CD4-positive, CD25-positive, alpha-beta regulatory T cell (primary cell): ENCODE measurements at regions not wholly inside any gene's neighbourhood (a gene's known extent, or its start where the extent isn't known, plus 50 kb on each side); places are given as distances from the start of the nearest gene placed in this dataset.

Experiments
- ATAC-seq, 2 donors: fragments of 150-1000 bp; cut with Tn5 transposase; one replicate each; pipeline ENCODE4 v1.10.0; 2021; ENCODE audit warnings: low read depth in 2 of 2, moderate number of reproducible peaks in 2 of 2, moderate library complexity in 1 of 2
- DNase-seq, 3 donors: peaks; one replicate each; pipeline versions ENCODE4 v3.0.0 to v3.0.0-alpha.2; 2012 to 2022; ENCODE audit warnings: mixed read lengths in 1 of 3
- H3K27ac ChIP-seq: one replicate; pipeline ENCODE4 v1.7.0; 2013; ENCODE audit warnings: mild to moderate bottlenecking, low read length; ENCODE audit not compliant: insufficient read depth, poor library complexity, severe bottlenecking
- H3K27me3 ChIP-seq: one replicate; pipeline ENCODE4 v1.7.0; 2013; ENCODE audit warnings: low read length; ENCODE audit not compliant: control insufficient read depth, insufficient read depth
- H3K36me3 ChIP-seq: one replicate; pipeline ENCODE4 v1.7.0; 2013; ENCODE audit warnings: mild to moderate bottlenecking, low read length, moderate library complexity; ENCODE audit not compliant: control insufficient read depth, insufficient read depth
- H3K4me1 ChIP-seq: 2 replicates; pipeline ENCODE4 v1.7.0; 2013; ENCODE audit warnings: mild to moderate bottlenecking, low read length; ENCODE audit not compliant: insufficient read depth, control insufficient read depth, poor library complexity, severe bottlenecking
- H3K4me3 ChIP-seq: one replicate; pipeline ENCODE4 v1.7.0; 2013; ENCODE audit warnings: low read depth, mild to moderate bottlenecking, low read length, moderate library complexity
- H3K9me3 ChIP-seq, 2 experiments: 1 replicate in 1 of 2; 2 replicates in 1 of 2; pipeline ENCODE4 v1.7.0; 2013; ENCODE audit warnings: low read length in 2 of 2, mild to moderate bottlenecking in 1 of 2, moderate library complexity in 1 of 2; ENCODE audit not compliant: control insufficient read depth in 2 of 2
- H3K27ac Mint-ChIP-seq, 3 donors: one replicate each; pipeline ENCODE4 v1.8.0; 2020 to 2022; ENCODE audit warnings: mild to moderate bottlenecking in 3 of 3, mixed read lengths in 3 of 3, moderate library complexity in 2 of 3
- H3K27me3 Mint-ChIP-seq: one replicate; pipeline ENCODE4 v1.8.0; 2022; ENCODE audit warnings: mild to moderate bottlenecking, mixed read lengths
- H3K36me3 Mint-ChIP-seq: one replicate; pipeline ENCODE4 v1.8.0; 2020; ENCODE audit warnings: mixed read lengths
- H3K4me1 Mint-ChIP-seq, 4 donors: one replicate each; pipeline ENCODE4 v1.8.0; 2020 to 2022; ENCODE audit warnings: mixed read lengths in 4 of 4, mild to moderate bottlenecking in 1 of 4
- H3K4me3 Mint-ChIP-seq, 4 donors: one replicate each; pipeline ENCODE4 v1.8.0; 2020 to 2022; ENCODE audit warnings: mild to moderate bottlenecking in 4 of 4, mixed read lengths in 4 of 4, moderate library complexity in 3 of 4
- H3K9me3 Mint-ChIP-seq, 7 donors: one replicate each; pipeline ENCODE4 v1.8.0; 2020 to 2022; ENCODE audit warnings: mixed read lengths in 7 of 7, mild to moderate bottlenecking in 3 of 7, moderate library complexity in 2 of 7

GRCh38 chr18:41706301-41706700, 248.7 kb upstream of the PIK3C3 start:
- no peak for ATAC-seq
- H3K4me1 Mint-ChIP-seq = no peaks in the 10 kb centered on the region

GRCh38 chr18:41703744-41704530, 251.1 kb upstream of the PIK3C3 start:
- ATAC-seq = no peak
- Mint-ChIP-seq H3K27ac (no peak overlapping the region), H3K4me3 (no peak overlapping the region), H3K27me3 (no peaks in the 10 kb centered on the region), H3K9me3 (peaks cover 0 to 8% (median 1%) of the 10 kb centered on the region in 7 donors), H3K36me3 (no peaks in the 10 kb centered on the region), H3K4me1 (no peaks in the 10 kb centered on the region)
- Histone ChIP-seq H3K36me3 (no peaks in the 10 kb centered on the region), H3K4me1 (no peaks in the 10 kb centered on the region), H3K9me3 (no peaks in the 10 kb centered on the region), H3K27ac (no peak overlapping the region), H3K4me3 (no peak overlapping the region), H3K27me3 (no peaks in the 10 kb centered on the region)
- DNase-seq = no peak

More at GRCh38 chr18:41706301-41706700, 248.7 kb upstream of the PIK3C3 start:
- H3K36me3 ChIP-seq = no peaks in the 10 kb centered on the region
- Mint-ChIP-seq H3K9me3 (peaks cover 0 to 4% (median 2%) of the 10 kb centered on the region in 7 donors), H3K27ac (no peak overlapping the region), H3K27me3 (no peaks in the 10 kb centered on the region), H3K4me3 (no peak overlapping the region), H3K36me3 (no peaks in the 10 kb centered on the region)
- no peak overlapping the region for H3K27ac ChIP-seq
- H3K9me3 ChIP-seq = no peaks in the 10 kb centered on the region
- H3K4me3 ChIP-seq = no peak overlapping the region
- H3K27me3 ChIP-seq = no peaks in the 10 kb centered on the region
- no peaks in the 10 kb centered on the region for H3K4me1 ChIP-seq
- no peak for DNase-seq

GRCh38 chr18:41700416-41700815, 254.6 kb upstream of the PIK3C3 start:
- no peaks in the 10 kb centered on the region for H3K9me3 ChIP-seq
- H3K4me1 Mint-ChIP-seq = no peaks in the 10 kb centered on the region
- no peak overlapping the region for H3K4me3 Mint-ChIP-seq
- H3K9me3 Mint-ChIP-seq = peaks cover 0 to 8% (median 4%) of the 10 kb centered on the region in 7 donors
- no peaks in the 10 kb centered on the region for H3K4me1 ChIP-seq
- H3K4me3 ChIP-seq = no peak overlapping the region
- H3K27ac Mint-ChIP-seq = no peak overlapping the region
- no peaks in the 10 kb centered on the region for H3K27me3 Mint-ChIP-seq
- DNase-seq (no peak), ATAC-seq (no peak)
- H3K36me3 Mint-ChIP-seq = no peaks in the 10 kb centered on the region
- no peaks in the 10 kb centered on the region for H3K27me3 ChIP-seq
- no peak overlapping the region for H3K27ac ChIP-seq
- H3K36me3 ChIP-seq = no peaks in the 10 kb centered on the region

- Histone ChIP-seq H3K36me3 (no peaks in the 10 kb centered on the region), H3K27ac (no peak overlapping the region), H3K4me1 (no peaks in the 10 kb centered on the region), H3K4me3 (no peak overlapping the region), H3K9me3 (no peaks in the 10 kb centered on the region), H3K27me3 (no peaks in the 10 kb centered on the region)
- Mint-ChIP-seq H3K27ac (no peak overlapping the region), H3K9me3 (peaks cover 0 to 8% (median 3%) of the 10 kb centered on the region in 7 donors), H3K4me1 (no peaks in the 10 kb centered on the region), H3K36me3 (no peaks in the 10 kb centered on the region), H3K27me3 (no peaks in the 10 kb centered on the region), H3K4me3 (no peak overlapping the region)
- ATAC-seq = no peak
- DNase-seq = peak in 1 of 3 donors; percentile 8
These were observed 259.6 kb upstream of the PIK3C3 start for GRCh38 chr18:41695441-41695840.

GRCh38 chr18:41693008-41693407, 262.0 kb upstream of the PIK3C3 start:
- H3K4me3 ChIP-seq = no peak overlapping the region
- no peak overlapping the region for H3K27ac Mint-ChIP-seq
- H3K9me3 ChIP-seq = no peaks in the 10 kb centered on the region
- no peaks in the 10 kb centered on the region for H3K36me3 Mint-ChIP-seq
- H3K27me3 ChIP-seq = no peaks in the 10 kb centered on the region
- H3K4me1 ChIP-seq = no peaks in the 10 kb centered on the region
- no peak for ATAC-seq
- H3K9me3 Mint-ChIP-seq = peaks cover 0 to 7% (median 3%) of the 10 kb centered on the region in 7 donors
- H3K36me3 ChIP-seq = no peaks in the 10 kb centered on the region
- H3K27me3 Mint-ChIP-seq = no peaks in the 10 kb centered on the region
- no peaks in the 10 kb centered on the region for H3K4me1 Mint-ChIP-seq
- H3K27ac ChIP-seq = no peak overlapping the region
- DNase-seq = no peak
- H3K4me3 Mint-ChIP-seq = no peak overlapping the region

- Mint-ChIP-seq H3K27me3 (no peaks in the 10 kb centered on the region), H3K4me3 (no peak overlapping the region), H3K4me1 (no peaks in the 10 kb centered on the region), H3K36me3 (no peaks in the 10 kb centered on the region), H3K9me3 (peaks cover 0 to 4% (median 3%) of the 10 kb centered on the region in 7 donors), H3K27ac (no peak overlapping the region)
- Histone ChIP-seq H3K27ac (no peak overlapping the region), H3K4me3 (no peak overlapping the region), H3K27me3 (no peaks in the 10 kb centered on the region), H3K9me3 (no peaks in the 10 kb centered on the region), H3K4me1 (no peaks in the 10 kb centered on the region), H3K36me3 (no peaks in the 10 kb centered on the region)
- no peak for ATAC-seq
- DNase-seq = no peak
These were observed 264.5 kb upstream of the PIK3C3 start for GRCh38 chr18:41690332-41691127.

GRCh38 chr18:41687138-41687537, 267.9 kb upstream of the PIK3C3 start:
- Histone ChIP-seq H3K4me1 (no peaks in the 10 kb centered on the region), H3K9me3 (no peaks in the 10 kb centered on the region), H3K27me3 (no peaks in the 10 kb centered on the region), H3K36me3 (no peaks in the 10 kb centered on the region), H3K4me3 (no peak overlapping the region), H3K27ac (no peak overlapping the region)
- Mint-ChIP-seq H3K27ac (no peak overlapping the region), H3K4me1 (no peaks in the 10 kb centered on the region), H3K4me3 (no peak overlapping the region), H3K9me3 (peaks cover 0 to 11% (median 2%) of the 10 kb centered on the region in 7 donors), H3K36me3 (no peaks in the 10 kb centered on the region), H3K27me3 (no peaks in the 10 kb centered on the region)
- DNase-seq (no peak), ATAC-seq (no peak)
